ENCODE measurements at regions not wholly inside any gene's neighbourhood (a gene's known extent, or its start where the extent isn't known, plus 50 kb on each side); places are given as distances from the start of the nearest gene placed in this dataset.

DNA sequence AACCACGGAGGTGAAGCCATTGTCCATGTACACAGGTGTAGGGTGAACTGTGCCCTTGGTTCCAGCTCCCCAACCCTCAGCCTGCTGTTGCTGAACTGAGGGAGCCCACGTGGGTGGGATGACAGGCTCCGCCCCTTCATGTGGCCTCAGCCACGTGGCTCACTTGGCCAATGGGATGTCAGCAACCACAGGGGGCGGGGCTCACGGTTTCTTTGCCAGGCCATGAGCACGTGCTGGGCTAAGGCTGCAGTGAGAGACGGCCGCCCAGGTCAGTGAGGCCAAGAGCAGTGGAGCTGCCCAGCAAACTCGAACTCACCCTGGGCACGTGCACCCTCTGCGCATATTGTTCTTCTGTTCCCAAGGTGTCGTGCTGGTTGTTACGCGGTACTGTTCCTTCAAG, 282.6 kb downstream of the IRF8 start:
- TF ChIP-seq, protein P1, sequence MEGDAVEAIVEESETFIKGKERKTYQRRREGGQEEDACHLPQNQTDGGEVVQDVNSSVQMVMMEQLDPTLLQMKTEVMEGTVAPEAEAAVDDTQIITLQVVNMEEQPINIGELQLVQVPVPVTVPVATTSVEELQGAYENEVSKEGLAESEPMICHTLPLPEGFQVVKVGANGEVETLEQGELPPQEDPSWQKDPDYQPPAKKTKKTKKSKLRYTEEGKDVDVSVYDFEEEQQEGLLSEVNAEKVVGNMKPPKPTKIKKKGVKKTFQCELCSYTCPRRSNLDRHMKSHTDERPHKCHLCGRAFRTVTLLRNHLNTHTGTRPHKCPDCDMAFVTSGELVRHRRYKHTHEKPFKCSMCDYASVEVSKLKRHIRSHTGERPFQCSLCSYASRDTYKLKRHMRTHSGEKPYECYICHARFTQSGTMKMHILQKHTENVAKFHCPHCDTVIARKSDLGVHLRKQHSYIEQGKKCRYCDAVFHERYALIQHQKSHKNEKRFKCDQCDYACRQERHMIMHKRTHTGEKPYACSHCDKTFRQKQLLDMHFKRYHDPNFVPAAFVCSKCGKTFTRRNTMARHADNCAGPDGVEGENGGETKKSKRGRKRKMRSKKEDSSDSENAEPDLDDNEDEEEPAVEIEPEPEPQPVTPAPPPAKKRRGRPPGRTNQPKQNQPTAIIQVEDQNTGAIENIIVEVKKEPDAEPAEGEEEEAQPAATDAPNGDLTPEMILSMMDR (conservative IDR thresholded peaks at IDR 0.05), result no peak
- no peak for TF ChIP-seq EZH2 (IDR thresholded peaks at IDR 0.05; ENCODE audit: low read depth)

Data from PC-9 (cell line).